ENCODE measurements at regions not wholly inside any gene's neighbourhood (a gene's known extent, or its start where the extent isn't known, plus 50 kb on each side); places are given as distances from the start of the nearest gene placed in this dataset.

DNA sequence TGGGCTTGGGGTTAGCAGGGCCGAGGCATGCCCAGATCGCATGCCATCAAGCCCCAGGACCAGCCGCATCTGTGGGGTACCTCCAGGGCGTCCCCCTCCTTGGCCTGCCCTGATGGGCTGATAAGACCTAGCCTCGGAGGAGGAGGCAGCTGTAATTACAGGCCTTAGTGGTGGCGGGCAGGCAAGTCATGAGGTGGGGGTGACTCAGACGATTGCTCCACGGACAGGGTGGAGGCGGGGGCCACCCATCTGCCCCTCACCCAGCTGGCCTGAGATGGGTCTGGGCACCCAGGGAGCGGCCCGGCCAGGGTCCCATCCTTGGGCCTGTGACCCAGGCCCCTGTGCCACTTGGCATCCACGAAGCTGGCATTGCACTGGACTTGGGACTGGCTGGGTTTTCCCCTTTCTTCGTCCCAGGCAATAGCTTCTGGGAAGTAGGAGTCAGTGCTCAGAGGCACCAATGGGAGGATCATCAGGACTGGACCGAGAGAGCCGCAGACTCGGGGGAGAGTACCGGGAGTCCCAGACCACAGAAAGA is 57.5 kb downstream of the CEBPB start (continued):
- TF ChIP-seq, protein P1, sequence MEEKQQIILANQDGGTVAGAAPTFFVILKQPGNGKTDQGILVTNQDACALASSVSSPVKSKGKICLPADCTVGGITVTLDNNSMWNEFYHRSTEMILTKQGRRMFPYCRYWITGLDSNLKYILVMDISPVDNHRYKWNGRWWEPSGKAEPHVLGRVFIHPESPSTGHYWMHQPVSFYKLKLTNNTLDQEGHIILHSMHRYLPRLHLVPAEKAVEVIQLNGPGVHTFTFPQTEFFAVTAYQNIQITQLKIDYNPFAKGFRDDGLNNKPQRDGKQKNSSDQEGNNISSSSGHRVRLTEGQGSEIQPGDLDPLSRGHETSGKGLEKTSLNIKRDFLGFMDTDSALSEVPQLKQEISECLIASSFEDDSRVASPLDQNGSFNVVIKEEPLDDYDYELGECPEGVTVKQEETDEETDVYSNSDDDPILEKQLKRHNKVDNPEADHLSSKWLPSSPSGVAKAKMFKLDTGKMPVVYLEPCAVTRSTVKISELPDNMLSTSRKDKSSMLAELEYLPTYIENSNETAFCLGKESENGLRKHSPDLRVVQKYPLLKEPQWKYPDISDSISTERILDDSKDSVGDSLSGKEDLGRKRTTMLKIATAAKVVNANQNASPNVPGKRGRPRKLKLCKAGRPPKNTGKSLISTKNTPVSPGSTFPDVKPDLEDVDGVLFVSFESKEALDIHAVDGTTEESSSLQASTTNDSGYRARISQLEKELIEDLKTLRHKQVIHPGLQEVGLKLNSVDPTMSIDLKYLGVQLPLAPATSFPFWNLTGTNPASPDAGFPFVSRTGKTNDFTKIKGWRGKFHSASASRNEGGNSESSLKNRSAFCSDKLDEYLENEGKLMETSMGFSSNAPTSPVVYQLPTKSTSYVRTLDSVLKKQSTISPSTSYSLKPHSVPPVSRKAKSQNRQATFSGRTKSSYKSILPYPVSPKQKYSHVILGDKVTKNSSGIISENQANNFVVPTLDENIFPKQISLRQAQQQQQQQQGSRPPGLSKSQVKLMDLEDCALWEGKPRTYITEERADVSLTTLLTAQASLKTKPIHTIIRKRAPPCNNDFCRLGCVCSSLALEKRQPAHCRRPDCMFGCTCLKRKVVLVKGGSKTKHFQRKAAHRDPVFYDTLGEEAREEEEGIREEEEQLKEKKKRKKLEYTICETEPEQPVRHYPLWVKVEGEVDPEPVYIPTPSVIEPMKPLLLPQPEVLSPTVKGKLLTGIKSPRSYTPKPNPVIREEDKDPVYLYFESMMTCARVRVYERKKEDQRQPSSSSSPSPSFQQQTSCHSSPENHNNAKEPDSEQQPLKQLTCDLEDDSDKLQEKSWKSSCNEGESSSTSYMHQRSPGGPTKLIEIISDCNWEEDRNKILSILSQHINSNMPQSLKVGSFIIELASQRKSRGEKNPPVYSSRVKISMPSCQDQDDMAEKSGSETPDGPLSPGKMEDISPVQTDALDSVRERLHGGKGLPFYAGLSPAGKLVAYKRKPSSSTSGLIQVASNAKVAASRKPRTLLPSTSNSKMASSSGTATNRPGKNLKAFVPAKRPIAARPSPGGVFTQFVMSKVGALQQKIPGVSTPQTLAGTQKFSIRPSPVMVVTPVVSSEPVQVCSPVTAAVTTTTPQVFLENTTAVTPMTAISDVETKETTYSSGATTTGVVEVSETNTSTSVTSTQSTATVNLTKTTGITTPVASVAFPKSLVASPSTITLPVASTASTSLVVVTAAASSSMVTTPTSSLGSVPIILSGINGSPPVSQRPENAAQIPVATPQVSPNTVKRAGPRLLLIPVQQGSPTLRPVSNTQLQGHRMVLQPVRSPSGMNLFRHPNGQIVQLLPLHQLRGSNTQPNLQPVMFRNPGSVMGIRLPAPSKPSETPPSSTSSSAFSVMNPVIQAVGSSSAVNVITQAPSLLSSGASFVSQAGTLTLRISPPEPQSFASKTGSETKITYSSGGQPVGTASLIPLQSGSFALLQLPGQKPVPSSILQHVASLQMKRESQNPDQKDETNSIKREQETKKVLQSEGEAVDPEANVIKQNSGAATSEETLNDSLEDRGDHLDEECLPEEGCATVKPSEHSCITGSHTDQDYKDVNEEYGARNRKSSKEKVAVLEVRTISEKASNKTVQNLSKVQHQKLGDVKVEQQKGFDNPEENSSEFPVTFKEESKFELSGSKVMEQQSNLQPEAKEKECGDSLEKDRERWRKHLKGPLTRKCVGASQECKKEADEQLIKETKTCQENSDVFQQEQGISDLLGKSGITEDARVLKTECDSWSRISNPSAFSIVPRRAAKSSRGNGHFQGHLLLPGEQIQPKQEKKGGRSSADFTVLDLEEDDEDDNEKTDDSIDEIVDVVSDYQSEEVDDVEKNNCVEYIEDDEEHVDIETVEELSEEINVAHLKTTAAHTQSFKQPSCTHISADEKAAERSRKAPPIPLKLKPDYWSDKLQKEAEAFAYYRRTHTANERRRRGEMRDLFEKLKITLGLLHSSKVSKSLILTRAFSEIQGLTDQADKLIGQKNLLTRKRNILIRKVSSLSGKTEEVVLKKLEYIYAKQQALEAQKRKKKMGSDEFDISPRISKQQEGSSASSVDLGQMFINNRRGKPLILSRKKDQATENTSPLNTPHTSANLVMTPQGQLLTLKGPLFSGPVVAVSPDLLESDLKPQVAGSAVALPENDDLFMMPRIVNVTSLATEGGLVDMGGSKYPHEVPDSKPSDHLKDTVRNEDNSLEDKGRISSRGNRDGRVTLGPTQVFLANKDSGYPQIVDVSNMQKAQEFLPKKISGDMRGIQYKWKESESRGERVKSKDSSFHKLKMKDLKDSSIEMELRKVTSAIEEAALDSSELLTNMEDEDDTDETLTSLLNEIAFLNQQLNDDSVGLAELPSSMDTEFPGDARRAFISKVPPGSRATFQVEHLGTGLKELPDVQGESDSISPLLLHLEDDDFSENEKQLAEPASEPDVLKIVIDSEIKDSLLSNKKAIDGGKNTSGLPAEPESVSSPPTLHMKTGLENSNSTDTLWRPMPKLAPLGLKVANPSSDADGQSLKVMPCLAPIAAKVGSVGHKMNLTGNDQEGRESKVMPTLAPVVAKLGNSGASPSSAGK (IDR thresholded peaks at IDR 0.05), result 0 out of 2 replicates have a peak, but pooled peaks have one; percentile 17
- TF ChIP-seq EGR1 (conservative IDR thresholded peaks at IDR 0.05) (peak; percentile 55), NONO (IDR thresholded peaks at IDR 0.05; ENCODE audit: low read depth in 2 of 2, low read length in 1 of 2) (no peak), TAF1 (IDR thresholded peaks at IDR 0.05; ENCODE audit: control insufficient read depth, extremely low read depth, insufficient read depth, low read length, severe bottlenecking) (no peak), NFE2L1 (tag; IDR thresholded peaks at IDR 0.05; ENCODE audit: borderline replicate concordance, low read depth) (no peak), JUND (IDR thresholded peaks at IDR 0.05; ENCODE audit: borderline replicate concordance, low read depth, low read length) (peak; percentile 81; the same call in 1 of the 2 replicates), JUND (tag; IDR thresholded peaks at IDR 0.05; ENCODE audit: borderline replicate concordance, low read depth, low read length) (peak; percentile 55; the same call in 1 of the 3 replicates), KLF6 (CRISPR knock-in tag; IDR thresholded peaks at IDR 0.05; ENCODE audit: borderline replicate concordance) (no peak), CREM (IDR thresholded peaks at IDR 0.05; ENCODE audit: low read depth) (no peak)
- TF ChIP-seq, protein P2, sequence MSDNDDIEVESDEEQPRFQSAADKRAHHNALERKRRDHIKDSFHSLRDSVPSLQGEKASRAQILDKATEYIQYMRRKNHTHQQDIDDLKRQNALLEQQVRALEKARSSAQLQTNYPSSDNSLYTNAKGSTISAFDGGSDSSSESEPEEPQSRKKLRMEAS (CRISPR knock-in tag; IDR thresholded peaks at IDR 0.05), result 0 out of 2 replicates have a peak, but pooled peaks have one; percentile 27
- TF ChIP-seq, protein P3, sequence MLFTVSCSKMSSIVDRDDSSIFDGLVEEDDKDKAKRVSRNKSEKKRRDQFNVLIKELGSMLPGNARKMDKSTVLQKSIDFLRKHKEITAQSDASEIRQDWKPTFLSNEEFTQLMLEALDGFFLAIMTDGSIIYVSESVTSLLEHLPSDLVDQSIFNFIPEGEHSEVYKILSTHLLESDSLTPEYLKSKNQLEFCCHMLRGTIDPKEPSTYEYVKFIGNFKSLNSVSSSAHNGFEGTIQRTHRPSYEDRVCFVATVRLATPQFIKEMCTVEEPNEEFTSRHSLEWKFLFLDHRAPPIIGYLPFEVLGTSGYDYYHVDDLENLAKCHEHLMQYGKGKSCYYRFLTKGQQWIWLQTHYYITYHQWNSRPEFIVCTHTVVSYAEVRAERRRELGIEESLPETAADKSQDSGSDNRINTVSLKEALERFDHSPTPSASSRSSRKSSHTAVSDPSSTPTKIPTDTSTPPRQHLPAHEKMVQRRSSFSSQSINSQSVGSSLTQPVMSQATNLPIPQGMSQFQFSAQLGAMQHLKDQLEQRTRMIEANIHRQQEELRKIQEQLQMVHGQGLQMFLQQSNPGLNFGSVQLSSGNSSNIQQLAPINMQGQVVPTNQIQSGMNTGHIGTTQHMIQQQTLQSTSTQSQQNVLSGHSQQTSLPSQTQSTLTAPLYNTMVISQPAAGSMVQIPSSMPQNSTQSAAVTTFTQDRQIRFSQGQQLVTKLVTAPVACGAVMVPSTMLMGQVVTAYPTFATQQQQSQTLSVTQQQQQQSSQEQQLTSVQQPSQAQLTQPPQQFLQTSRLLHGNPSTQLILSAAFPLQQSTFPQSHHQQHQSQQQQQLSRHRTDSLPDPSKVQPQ (CRISPR knock-in tag; IDR thresholded peaks at IDR 0.05; ENCODE audit: borderline replicate concordance), result no peak

Data from K562 (cell line).